ENCODE measurements at regions not wholly inside any gene's neighbourhood (a gene's known extent, or its start where the extent isn't known, plus 50 kb on each side); places are given as distances from the start of the nearest gene placed in this dataset.

DNA sequence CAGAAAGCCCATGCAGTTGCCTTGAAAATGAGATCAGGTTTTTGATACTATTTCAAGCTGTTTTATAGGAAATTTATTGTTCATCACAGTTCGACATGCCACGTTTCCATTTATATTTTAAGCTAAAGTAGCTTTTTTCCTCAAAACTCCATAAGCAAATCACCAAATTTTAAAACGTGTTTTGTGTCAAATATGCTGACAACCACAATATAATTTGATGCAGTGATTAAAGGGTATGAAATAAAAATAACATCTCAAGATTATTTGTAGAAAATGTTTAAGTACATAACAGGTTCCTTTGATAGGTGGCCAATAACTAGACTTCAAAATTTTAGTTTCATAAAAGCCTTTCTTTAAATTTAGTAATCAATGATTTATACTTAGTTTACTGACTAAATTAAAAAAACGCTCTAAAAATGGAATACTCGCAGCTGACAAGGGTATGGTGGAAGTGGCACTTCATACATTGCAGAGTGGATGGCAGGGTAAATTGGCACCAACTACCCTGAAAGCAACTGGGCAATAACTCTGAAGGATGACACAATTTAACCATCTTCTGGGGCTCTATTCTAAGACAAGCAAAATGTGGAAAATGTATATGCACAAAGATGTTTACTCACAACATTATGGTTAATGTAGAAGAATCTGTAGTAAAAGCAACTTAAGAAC lies 481.6 kb downstream of the TNS3 start:
- intact Hi-C loops (cut with DNase I; ENCODE audit: low total_unique reads) = no loop called here
- DNase-seq (ENCODE audit: low spot score in 2 of 2) = no peak
- no peak overlapping the region for H3K4me3 ChIP-seq (ENCODE audit: low read depth, poor library complexity, severe bottlenecking)
- TF ChIP-seq, protein P1, sequence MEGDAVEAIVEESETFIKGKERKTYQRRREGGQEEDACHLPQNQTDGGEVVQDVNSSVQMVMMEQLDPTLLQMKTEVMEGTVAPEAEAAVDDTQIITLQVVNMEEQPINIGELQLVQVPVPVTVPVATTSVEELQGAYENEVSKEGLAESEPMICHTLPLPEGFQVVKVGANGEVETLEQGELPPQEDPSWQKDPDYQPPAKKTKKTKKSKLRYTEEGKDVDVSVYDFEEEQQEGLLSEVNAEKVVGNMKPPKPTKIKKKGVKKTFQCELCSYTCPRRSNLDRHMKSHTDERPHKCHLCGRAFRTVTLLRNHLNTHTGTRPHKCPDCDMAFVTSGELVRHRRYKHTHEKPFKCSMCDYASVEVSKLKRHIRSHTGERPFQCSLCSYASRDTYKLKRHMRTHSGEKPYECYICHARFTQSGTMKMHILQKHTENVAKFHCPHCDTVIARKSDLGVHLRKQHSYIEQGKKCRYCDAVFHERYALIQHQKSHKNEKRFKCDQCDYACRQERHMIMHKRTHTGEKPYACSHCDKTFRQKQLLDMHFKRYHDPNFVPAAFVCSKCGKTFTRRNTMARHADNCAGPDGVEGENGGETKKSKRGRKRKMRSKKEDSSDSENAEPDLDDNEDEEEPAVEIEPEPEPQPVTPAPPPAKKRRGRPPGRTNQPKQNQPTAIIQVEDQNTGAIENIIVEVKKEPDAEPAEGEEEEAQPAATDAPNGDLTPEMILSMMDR (IDR thresholded peaks at IDR 0.05) = no peak
- TF ChIP-seq POLR2A (IDR thresholded peaks at IDR 0.05) = no peak
- 67 to 72% methylated on average over 5 of the region's 5 CpGs for WGBS, 2 donors

DNA sequence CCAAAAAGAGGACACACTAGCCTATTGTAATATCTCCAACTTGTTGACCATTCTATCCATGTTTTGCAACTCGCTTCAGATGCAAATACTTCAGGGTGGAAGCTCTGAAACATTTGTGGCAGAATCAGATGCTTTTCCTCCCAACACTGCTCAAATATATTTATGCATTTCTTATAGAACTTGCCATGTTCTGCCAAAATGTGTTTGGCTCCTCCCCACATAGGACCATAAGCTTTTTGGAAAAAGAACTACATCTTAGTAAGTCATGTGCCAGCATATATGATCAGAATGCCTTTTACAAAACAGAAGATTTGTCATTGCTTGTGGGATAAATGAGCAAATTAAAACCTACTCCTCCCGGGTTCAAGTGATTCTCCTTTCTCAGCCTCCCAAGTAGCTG lies 484.5 kb downstream of the TNS3 start:
- no peak overlapping the region for H3K4me3 ChIP-seq (ENCODE audit: low read depth, poor library complexity, severe bottlenecking)
- DNase-seq (ENCODE audit: low spot score in 2 of 2) = no peak
- 93 to 97% methylated on average over 2 of the region's 2 CpGs for WGBS, 2 donors
- intact Hi-C loops (cut with DNase I; ENCODE audit: low total_unique reads) = no loop called here
- TF ChIP-seq POLR2A (IDR thresholded peaks at IDR 0.05) = no peak
- TF ChIP-seq, protein P1 (IDR thresholded peaks at IDR 0.05) = no peak

DNA sequence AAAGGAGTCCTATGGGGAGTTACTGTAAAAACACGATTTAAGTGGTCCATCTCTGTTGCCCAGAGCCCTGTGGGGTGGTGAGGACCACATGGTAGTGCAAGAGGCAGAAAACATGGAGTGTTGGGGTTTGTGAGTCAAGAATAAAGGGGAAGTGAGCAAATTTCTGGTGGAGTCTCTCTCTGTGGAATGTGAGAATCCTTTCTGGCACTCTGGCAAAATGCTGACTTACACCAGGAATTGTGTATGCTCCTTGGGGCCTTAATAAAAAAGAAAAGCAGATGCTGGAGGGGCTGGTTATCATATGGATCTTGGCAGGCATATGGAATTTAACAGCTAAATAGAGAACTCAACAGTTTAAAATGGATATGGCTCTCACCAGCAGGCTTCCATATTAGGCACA lies 486.0 kb downstream of the TNS3 start:
- intact Hi-C loops (cut with DNase I; ENCODE audit: low total_unique reads) = no loop called here
- TF ChIP-seq POLR2A (IDR thresholded peaks at IDR 0.05) = no peak
- TF ChIP-seq, protein P1 (IDR thresholded peaks at IDR 0.05) = no peak
- no peak overlapping the region for H3K4me3 ChIP-seq (ENCODE audit: low read depth, poor library complexity, severe bottlenecking)
- DNase-seq (ENCODE audit: low spot score in 2 of 2) = no peak
- 64 to 77% methylated on average over 1 of the region's 1 CpG for WGBS, 2 donors

DNA sequence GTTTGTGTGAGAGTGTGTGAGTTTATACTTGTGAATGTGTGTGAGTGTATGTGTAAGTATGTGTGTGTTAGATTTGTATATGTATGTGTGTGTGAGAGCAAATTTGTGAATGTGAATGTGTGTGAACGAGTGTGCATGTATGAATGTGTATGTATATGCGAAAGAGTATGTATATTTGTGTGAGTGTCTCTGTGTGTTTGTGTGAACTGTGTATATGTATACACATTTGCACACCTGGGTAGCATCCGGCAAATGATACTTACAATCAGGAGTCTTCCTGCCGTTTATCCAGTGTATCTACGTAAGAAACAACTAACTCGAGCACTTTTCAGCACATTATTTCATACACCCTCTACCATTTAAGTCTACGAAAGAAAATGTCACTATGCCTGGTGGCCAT lies 487.4 kb downstream of the TNS3 start:
- DNase-seq (ENCODE audit: low spot score in 2 of 2) = no peak
- intact Hi-C loops (cut with DNase I; ENCODE audit: low total_unique reads) = no loop called here
- no peak overlapping the region for H3K4me3 ChIP-seq (ENCODE audit: low read depth, poor library complexity, severe bottlenecking)
- 85 to 89% methylated on average over 7 of the region's 7 CpGs for WGBS, 2 donors
- TF ChIP-seq POLR2A (IDR thresholded peaks at IDR 0.05) = no peak
- TF ChIP-seq, protein P1 (IDR thresholded peaks at IDR 0.05) = no peak

- no peak overlapping the region for H3K4me3 ChIP-seq (ENCODE audit: low read depth, poor library complexity, severe bottlenecking)
- TF ChIP-seq, protein P1 (IDR thresholded peaks at IDR 0.05) = no peak
- TF ChIP-seq POLR2A (IDR thresholded peaks at IDR 0.05) = no peak
- intact Hi-C loops (cut with DNase I; ENCODE audit: low total_unique reads) = no loop called here
- no peak for DNase-seq (ENCODE audit: low spot score in 2 of 2)
- WGBS, 2 donors = 68 to 70% methylated on average over 7 of the region's 7 CpGs
Observed at GRCh38 chr7:47093320-47094234, 488.3 kb downstream of the TNS3 start.
